ENCODE measurements at regions not wholly inside any gene's neighbourhood (a gene's known extent, or its start where the extent isn't known, plus 50 kb on each side); places are given as distances from the start of the nearest gene placed in this dataset.

- TF ChIP-seq, protein P1, sequence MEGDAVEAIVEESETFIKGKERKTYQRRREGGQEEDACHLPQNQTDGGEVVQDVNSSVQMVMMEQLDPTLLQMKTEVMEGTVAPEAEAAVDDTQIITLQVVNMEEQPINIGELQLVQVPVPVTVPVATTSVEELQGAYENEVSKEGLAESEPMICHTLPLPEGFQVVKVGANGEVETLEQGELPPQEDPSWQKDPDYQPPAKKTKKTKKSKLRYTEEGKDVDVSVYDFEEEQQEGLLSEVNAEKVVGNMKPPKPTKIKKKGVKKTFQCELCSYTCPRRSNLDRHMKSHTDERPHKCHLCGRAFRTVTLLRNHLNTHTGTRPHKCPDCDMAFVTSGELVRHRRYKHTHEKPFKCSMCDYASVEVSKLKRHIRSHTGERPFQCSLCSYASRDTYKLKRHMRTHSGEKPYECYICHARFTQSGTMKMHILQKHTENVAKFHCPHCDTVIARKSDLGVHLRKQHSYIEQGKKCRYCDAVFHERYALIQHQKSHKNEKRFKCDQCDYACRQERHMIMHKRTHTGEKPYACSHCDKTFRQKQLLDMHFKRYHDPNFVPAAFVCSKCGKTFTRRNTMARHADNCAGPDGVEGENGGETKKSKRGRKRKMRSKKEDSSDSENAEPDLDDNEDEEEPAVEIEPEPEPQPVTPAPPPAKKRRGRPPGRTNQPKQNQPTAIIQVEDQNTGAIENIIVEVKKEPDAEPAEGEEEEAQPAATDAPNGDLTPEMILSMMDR (conservative IDR thresholded peaks at IDR 0.05 in 1 of 2, IDR thresholded peaks at IDR 0.05 in 1 of 2; ENCODE audit: extremely low read depth in 1 of 2, insufficient read depth in 1 of 2, low read depth in 1 of 2, low read length in 2 of 2), result no peak
- no peak for TF ChIP-seq EZH2 (IDR thresholded peaks at IDR 0.05; ENCODE audit: borderline replicate concordance, low read length)
Measured at GRCh38 chr6:4610256-4610655, 165.9 kb upstream of the CDYL start.
